T-helper 9 cell (primary cell): ENCODE measurements at regions not wholly inside any gene's neighbourhood (a gene's known extent, or its start where the extent isn't known, plus 50 kb on each side); places are given as distances from the start of the nearest gene placed in this dataset.
"Not testable (repeated sequence)": the region's sequence is repeated elsewhere in the genome, so short reads cannot be mapped to it uniquely, and the experiment has no call there.

Source experiments
- DNase-seq: peaks from one replicate; pipeline ENCODE4 v3.0.0-alpha.2; 2020

DNA sequence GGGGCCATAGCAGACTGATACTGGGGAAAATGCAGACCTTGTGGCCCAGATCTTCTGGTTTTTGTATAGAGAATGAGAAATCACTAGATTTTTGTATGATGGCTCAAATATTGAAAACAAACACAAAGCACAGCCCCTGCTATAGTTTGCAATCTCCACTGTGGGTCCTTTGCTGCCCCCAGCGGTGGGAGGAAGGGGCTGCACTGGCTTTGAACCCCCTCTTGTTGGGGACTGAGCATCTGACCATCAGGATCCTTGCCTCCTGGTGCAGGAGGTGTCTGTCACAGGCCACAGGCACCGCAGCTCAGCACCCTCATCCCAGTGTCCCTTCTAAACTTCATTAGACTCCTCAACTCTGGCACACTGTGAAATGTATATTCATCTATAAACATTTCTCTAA is 252.3 kb downstream of the BCL2L11 start:
- not testable (repeated sequence) for DNase-seq

DNA sequence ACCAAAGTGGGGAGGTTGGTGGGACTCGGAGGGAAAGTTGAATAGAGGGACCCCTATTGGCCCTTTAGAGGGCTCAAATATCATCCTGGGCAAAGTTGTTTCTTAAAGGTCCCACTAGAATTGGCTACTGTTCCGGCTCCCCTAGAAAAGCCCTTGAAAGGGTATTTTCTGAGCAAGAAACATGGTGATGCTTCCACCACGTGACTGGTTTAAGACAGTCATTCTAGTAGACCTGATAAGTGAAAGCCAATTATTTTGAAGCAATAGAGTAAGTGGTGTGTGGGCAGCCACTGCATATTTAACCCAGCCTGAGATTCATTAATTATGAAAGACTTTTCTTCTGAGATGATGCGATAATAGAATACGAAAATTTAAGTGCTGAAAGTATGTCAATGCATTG is 253.3 kb downstream of the BCL2L11 start:
- not testable (repeated sequence) for DNase-seq

DNA sequence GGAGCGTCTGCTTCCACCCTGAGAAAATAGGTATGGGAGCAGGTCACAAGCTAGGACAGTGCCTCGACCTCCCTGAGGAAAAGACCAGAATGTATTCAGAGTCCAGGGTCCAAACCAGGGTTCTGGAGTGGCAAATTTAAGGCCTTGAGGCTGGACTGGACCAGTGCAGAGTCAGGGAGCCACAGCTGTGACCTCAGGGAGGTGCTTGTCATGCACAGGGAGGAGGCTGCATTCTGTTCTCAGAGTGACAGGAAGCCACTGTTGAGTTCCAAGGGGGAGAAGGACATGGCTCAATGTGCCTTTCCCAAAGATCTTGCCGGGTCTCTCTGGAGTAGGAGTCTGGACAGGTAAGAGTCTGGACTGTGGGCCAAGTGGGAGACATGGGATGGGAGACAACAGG is 254.0 kb downstream of the BCL2L11 start:
- DNase-seq, result not testable (repeated sequence)

DNA sequence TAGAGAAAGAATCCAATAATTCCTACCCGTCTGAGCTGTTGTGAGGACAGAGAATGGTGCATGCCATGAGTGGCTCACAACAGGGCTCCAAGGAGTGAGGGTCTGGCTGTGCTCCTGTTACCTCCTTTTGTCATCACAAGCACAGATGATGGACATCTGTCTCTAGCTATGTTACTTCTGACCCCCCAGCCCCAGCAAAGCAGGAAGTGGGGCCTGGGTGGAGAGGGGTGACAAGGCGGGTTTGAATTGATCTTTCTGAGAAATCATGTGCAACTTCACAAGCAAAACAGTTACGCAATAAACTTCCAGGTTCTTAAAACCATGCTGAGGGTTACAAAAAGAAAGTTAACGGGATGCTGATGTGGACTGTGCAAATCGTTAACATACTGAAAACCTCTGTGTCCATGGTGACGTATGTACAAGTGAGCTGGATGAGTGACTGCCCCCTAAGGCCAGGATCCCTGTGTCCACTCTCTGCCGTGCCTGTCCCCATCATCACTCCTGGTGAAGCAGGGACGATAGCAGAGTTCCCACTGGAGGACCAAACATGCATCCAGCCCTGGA is 254.7 kb downstream of the BCL2L11 start:
- not testable (repeated sequence) for DNase-seq

DNA sequence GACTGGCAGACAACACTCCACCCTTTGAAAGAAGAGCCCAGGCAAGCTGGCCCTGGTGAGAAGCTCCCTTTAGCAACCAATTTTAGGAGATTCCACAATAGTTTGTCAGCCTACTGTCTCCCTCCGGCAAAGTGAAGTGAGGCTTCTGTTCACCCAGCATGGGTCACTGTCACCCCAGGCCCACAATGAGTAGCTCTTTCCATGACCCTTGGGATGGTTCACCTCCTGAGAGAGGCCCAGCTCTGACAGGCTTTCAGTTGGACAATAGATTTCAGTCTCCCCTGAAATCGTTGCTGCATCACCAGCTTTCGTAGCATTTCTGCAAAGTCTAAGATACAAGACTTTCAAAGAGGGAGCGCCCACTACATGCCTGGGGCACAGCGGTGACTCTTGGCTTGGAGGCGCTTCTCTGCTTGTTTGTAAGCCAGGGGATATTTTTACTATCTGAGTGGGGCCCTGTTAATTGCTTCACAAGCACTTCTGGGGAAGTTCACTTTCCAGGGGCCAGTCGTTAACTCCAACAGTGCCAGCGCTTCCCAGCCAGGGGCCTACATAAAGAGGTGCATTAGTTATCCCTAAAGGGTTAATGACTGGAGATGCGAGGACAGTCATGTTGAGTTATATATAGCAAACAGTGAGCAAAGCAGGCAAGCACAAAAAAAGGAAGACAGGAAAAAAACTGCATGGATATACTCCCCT is 255.7 kb downstream of the BCL2L11 start:
- DNase-seq, result not testable (repeated sequence)

DNA sequence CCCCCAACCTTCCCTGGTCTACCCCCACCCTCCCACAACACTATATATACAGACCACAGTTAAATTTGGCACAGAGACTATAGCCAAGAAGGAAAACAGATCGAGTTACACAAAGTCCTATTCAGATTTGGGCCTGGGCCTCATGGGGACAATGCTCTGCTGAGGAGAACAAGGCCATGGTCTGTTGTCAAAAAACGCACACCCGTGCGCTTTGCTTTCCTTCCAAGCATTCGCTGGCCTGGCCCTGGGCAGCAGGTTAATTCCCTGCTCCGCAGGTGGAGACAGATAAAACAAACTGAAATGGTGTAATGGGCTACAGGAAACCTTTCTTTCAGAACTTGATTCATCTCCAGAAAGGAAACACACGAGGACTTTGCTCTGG is 256.2 kb downstream of the BCL2L11 start:
- not testable (repeated sequence) for DNase-seq

DNA sequence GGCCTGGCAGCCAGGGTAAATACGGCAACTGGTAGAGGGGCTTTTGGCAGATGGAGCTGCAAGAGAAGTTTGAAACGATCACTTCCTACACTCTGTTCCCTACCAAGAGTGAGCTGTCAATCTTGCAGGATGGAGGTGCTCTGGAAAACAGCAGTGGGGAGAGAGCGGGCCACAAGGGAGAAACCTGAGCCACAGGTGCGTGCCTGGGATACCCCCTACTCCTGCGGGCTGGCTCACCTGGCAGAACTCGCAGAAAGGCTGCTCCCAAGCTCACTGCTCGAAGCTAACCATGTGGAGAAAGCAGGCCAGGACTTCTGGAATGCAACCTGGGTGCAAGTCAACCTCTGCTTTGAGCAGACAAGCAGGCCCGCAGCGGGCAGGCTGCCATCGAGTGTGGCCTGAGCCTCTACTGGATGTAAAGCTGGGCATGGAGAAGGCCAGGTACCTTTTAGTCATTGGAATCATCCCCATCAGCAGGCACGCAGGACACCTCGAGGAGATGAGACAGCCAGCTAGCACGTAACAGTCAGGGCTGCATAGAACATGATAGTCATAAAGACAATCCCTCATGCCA is 256.8 kb downstream of the BCL2L11 start:
- not testable (repeated sequence) for DNase-seq

DNA sequence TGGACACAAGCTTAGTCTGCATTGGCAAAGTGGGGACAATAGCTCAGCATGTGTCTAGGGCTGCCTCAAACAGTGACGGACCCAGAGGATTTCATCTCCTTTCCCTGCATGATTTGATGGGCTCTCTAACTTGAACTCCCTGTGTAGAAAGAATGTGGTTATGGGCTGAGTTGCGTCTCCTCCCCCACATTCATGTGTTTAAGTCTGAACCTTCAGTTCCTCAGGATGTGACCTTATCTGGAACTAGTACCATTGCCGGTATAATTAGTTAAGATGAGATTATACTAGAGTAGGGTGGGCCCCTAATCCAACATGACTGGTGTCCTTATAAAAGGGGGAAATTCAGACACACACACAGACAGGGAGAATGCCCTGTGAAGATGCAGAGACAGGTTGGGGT is 257.6 kb downstream of the BCL2L11 start:
- not testable (repeated sequence) for DNase-seq

DNA sequence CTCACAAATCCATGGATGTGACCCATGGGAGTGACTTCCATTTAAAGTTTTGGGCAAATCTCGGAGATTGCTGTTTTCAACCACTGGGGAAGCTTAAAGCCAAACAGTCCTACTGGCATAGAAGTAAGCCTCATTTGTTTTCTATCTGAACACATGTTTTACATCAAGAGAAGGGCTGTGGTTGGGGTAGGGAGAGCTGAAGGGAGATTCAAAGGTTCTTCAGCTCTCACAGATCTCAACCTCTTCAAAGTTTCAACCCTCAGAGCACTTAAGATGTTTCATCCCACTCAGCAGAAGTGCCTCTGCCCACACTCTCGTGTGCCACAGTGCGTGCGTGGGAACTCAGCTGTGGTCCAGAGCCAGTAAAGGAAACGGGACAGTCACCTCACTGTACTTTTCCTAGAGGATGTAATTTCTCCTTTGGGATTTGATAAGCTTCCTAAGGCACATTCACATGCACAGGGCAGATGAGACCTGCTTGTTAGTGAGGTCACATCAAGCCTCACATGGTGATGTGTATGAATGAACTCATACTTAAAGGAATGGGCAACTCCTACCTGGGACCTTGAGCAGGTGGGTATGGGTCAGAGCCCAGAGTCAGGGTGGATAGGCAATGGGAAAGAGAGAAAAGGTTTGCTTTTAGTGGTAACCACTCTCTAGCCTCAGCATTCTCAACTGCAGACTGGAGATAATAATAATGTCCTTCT is 260.2 kb downstream of the BCL2L11 start:
- DNase-seq, result not testable (repeated sequence)

DNA sequence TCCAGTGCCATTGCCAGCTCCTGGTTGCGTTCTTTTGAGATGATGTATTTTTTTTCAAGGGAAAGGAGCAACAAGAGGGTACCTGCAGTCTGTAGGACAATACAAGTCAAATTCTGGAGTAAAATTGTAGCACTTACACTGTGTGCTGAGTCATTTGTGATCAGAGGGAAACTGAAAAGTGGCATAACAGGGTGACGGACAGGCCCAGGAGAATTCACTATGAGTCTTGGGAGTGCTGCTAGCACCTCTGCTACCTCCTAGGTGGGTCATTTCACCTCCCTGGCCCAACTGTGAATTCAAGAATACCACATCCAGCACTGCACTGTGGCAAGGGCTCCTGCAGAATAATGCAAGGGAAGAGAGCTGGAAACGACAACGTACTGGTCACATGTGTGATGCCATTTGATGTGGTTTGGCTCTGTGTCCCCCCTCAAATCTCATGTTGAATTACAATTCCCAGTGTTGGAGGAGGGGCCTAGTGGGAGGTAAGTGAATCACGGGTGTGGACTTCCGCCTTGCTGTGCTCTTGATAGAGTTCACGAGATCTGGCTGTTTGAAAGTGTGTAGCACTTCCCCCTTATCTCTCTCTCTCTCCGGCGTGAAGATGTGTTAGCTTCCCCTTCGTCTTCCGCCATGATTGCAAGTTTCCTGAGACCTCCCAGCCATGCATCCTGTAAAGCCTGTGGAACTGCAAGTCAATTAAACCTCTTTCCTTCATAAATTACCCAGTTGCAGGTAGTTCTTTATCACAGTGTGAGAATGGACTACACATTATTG is 261.0 kb downstream of the BCL2L11 start:
- DNase-seq, result not testable (repeated sequence)

DNA sequence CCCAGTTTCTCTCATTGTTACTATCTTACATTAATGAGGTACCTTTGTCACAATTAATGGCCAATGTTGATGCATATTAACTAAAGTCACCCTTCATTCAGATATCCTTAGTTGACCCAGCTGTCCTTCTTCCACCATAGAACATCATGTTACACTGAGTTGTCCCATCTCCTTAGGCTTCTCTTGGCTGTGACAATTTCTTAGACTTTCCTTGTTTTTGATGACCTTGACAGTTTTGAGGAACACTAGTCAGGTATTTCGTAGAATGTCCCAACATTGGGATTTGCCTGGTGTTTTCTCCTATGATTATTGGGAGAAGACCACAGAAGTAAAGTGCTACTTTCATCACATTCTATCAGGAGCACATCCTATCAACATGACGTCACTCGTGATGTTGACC is 261.8 kb downstream of the BCL2L11 start:
- not testable (repeated sequence) for DNase-seq

DNA sequence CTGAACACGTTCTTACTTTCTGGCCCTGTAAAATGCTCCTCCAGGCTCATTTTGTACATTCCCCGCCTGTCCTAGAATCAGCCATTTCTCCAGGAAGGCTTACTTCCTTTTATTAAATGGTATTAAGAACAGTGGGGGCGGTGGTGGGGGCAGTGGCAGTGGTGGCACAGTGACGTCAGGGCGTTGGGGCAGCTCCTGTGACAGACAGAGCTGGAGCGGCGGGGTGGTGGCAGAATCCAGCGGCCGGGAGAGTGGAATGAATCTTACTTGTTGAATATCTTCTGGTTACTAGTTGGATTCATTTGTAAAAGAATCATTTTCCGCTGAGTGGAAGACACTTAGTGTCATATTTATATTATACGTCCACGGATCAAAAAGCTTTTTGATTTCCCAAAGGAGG is 262.6 kb downstream of the BCL2L11 start:
- DNase-seq, result not testable (repeated sequence)

DNA sequence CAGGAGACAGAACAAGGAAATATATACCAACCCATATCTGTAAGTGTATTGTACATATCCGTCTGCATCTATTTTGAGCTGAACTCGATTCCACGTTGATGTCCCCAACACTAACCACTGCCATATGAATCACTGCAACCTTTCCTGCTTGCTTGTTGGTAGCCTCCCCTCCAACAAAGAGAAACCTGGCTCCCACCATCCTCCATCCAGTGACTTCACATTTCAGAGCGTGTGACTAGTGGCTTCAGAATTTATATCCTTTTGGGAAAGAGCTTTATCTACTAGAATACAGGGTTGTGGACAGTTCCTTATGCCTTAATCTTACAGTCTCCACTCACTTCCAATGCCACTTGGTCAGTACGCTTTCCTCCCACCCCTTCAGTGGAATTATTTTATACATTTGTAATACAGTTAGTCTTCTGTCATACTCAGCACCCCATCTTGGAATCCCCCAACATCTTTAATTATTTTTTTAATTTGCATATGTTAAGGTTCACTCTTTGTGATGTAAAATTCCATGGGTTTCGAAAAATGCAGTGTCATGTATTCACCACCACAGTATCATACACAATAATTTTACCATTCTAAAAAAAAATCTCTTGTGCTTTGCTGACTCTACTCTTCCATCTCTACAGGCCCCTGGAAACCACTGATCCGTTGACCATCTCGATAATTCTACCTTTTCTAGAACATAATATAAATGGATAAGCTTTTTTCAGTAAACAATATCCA is 264.7 kb downstream of the BCL2L11 start:
- DNase-seq, result not testable (repeated sequence)

DNA sequence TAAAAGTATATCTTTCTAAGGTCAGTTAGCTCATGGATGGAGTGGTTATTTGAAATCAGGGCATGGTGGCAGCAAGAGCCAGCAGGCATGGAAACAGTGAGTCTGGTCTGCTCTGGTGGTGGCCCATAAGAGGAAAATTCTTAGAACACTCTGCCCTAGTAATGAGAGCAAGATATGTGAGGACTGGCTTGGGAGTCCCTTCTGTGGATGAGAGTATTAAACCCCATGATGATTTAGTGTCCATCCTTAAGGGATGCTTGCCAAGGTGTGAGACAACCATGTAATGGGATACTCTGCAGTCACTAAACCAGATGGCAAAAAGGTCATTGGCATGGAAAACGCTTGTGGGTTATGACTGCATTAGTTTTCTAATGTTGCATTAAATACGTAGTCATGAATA is 269.9 kb downstream of the BCL2L11 start:
- DNase-seq, result not testable (repeated sequence)

DNA sequence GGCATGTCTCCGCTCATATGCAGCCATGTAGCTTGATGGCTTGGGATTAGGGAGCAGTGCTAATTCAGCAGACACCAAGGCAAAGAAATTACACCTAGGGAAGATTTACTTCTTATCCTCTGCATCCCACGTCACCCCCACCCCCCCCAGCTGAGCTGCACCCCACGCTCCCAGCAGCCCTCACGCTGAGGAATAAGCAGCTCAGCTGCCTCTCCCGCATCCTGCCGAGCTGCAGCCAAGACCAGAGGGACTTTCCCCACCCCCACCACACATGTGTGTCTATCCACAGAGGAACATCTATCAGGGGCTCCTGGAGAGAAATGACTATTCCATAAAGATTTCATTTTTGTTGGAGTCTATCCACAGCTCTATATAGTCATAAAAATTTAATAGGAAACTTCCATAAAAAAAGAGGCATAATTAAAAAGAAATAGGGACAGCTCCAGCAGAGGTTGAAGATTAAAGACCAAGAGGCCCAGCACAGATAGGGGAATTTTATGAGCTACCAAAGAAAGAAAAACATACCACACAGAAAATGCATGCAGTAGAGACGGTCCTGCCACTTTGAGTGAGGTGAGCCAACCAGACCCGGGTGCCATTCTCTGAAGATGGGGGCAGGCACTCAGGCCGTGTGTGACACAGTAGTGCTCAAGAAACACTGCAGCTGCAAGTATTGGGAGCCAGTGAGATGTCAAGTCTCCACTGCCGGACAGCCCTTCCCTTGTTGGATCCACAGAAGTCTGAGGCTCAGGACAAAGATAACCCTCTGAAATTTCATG is 274.8 kb downstream of the BCL2L11 start:
- DNase-seq, result not testable (repeated sequence)

DNA sequence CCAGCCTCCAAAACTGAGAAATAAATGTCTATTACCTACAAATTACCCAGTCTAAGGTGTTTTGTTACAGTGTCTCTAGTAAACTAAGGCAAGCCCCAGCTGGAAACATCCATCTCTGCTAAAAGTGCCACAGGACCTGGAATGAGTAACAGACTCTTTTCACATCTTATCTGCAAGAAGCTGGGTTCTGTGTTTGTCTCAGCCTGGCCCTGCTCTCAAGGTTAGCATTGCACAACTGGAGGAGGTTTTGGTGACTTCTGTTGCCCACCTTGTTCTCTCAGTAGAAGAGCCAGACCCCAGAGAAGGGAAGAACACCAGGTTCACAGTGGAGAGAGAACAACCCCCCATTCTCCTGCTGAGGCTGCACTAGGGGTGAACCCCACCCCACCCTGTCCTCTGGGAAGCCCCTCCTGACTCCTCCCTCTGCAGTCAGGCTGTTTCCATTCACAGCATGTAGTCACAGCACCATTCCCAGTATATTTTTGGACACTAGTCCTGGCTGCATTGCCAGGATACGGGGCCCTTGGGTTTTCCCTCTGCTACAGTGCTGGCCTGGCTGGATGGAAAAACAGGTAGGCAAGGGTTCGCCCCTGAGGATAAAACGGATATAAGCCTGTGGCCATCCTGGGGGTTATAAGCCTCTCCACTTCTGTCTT is 280.0 kb downstream of the BCL2L11 start:
- not testable (repeated sequence) for DNase-seq

DNA sequence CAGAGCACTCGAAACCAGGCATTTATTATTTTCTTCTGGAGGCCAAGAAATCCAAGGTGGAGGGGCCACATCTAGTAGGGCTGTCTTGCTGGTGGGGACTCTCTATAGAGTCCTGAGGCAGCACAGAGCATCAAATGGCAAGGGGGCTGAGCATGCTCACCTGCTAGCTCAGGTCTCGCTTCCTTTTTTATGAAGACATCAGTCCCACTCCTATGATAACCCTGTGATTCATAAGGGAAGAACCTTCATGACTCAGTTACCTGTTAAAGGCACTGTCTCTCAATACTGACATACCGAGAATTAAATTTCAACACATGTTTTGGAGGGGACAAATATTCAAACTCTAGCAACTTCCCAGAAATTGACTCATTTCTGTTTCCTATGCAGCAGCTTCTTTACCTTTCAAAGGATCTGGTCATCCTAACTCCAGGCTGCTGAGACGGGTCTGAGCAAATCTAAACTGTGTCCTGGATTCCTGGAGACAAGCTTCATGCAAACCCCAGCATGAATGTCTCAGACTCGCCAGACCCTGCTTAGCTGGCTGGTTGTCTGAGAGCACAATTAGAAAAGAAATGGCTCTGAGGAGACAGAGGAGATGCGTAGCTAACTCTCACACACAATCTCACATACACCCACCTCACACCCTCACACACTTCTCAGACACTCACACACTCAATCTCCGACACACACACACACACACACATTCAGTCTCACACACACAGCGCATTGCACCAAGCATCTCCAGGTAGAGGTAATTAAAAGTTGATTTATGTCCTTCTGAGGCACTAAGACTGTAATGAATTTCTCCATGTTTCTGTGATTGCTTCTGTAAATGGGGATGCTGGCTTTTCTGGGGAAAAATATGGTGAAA is 280.8 kb downstream of the BCL2L11 start:
- DNase-seq, result not testable (repeated sequence)

DNA sequence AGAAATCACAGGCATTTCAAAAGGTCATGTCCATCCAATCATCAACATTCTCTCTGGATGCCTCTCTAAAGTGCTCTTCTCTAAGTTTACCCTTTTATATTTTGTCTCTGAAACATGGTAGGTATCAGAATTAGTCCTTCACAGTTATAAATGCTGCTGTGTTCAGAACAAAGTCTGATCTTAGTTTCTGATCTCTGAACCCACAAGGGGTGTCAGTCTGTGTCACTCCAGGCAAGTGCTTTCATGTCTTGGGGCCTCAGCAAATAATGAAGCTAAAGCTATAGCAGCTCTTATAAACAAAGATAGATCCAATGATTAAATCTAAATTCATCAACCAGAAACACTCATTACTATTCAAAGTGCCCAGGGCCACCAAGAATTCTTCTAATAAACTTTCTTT is 281.7 kb downstream of the BCL2L11 start:
- DNase-seq, result not testable (repeated sequence)

DNA sequence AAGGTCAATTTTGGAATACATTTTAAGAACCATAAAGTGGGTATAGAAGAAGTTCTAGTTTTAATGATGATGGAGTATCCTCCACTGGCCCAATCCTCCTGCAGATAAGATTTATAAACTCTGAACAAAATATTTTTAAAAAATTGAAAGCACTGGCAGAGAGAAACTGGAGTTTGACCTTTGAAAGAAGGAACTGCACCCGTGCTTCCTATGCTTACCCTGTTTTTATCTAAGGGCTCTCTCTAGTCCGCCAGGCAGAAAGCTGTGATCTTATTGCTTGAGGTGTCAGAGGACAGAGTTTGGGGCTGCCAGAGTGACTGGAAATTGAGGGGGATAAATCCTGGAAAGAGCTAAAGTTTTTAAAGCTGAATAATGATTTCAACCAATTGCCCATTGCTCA is 282.6 kb downstream of the BCL2L11 start:
- DNase-seq, result not testable (repeated sequence)

DNA sequence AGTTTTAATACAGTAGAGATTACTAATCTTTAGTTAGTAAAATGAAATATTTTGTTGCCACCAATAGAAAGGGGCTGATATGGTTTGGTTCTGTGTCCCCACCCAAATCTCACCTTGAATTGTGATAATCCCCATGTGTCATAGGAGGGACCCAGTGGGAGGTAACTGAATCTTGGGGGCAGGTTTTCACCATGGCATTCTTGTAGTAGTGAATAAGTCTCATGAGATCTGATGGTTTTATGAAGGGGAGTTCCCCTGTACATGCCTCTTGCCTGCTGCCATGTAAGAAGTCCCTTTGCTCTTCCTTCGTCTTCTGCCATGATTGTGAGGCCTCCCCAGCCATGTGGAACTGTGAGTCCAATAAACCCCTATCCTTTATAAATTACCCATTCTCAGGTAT is 285.9 kb downstream of the BCL2L11 start:
- not testable (repeated sequence) for DNase-seq
